ENCODE measurements at regions not wholly inside any gene's neighbourhood (a gene's known extent, or its start where the extent isn't known, plus 50 kb on each side); places are given as distances from the start of the nearest gene placed in this dataset. TPM values are rescaled to one million over a fixed set of nuclear protein-coding genes. Genes with fewer than 3 reads are reported as not detected.

Small RNA genes in the stretch of these regions (small RNA-seq; reads per million reads assigned to genes)
- not detected for gene RF00019 (ENCODE audit: insufficient read depth)
